Hepatic stellate cell (primary cell): ENCODE measurements at regions not wholly inside any gene's neighbourhood (a gene's known extent, or its start where the extent isn't known, plus 50 kb on each side); places are given as distances from the start of the nearest gene placed in this dataset.
"Not testable (repeated sequence)": the region's sequence is repeated elsewhere in the genome, so short reads cannot be mapped to it uniquely, and the experiment has no call there.

Experiments
- DNase-seq: peaks from one replicate; pipeline ENCODE4 v3.0.0; 2011; ENCODE audit warnings: low spot score

- DNase-seq: no peak
Observed at GRCh38 chr7:22066522-22066921, 120.8 kb upstream of the CDCA7L start.

GRCh38 chr7:22064816-22065215, 119.1 kb upstream of the CDCA7L start:
- DNase-seq: no peak

GRCh38 chr7:22061775-22062174, 116.1 kb upstream of the CDCA7L start:
- DNase-seq: no peak

GRCh38 chr7:22060863-22061262, 115.2 kb upstream of the CDCA7L start:
- no peak for DNase-seq

GRCh38 chr7:22060197-22060596, 114.5 kb upstream of the CDCA7L start:
- no peak for DNase-seq

GRCh38 chr7:22055226-22055625, 109.5 kb upstream of the CDCA7L start:
- no peak for DNase-seq

- no peak for DNase-seq
Observed at GRCh38 chr7:22052674-22053365, 107.1 kb upstream of the CDCA7L start.

GRCh38 chr7:22051886-22052673, 106.4 kb upstream of the CDCA7L start:
- DNase-seq: no peak

- DNase-seq: no peak
Observed at GRCh38 chr7:22049766-22050500, 104.2 kb upstream of the CDCA7L start.

- DNase-seq: no peak
Observed at GRCh38 chr7:22043367-22043766, 97.7 kb upstream of the CDCA7L start.

- no peak for DNase-seq
Observed at GRCh38 chr7:22040923-22041595, 95.4 kb upstream of the CDCA7L start.

GRCh38 chr7:22039670-22040069, 94.0 kb upstream of the CDCA7L start:
- DNase-seq: no peak

- not testable (repeated sequence) for DNase-seq
Observed at GRCh38 chr7:22032356-22032755, 86.7 kb upstream of the CDCA7L start.

GRCh38 chr7:22028656-22029055, 83.0 kb upstream of the CDCA7L start:
- DNase-seq: not testable (repeated sequence)

GRCh38 chr7:22027475-22027874, 81.8 kb upstream of the CDCA7L start:
- DNase-seq: no peak

GRCh38 chr7:22025983-22026382, 80.3 kb upstream of the CDCA7L start:
- DNase-seq: no peak

GRCh38 chr7:22025075-22025474, 79.4 kb upstream of the CDCA7L start:
- no peak for DNase-seq

GRCh38 chr7:22019931-22020330, 74.2 kb upstream of the CDCA7L start:
- no peak for DNase-seq

GRCh38 chr7:22016507-22016906, 70.8 kb upstream of the CDCA7L start:
- DNase-seq: no peak

- DNase-seq: no peak
Observed at GRCh38 chr7:22013711-22014110, 68.0 kb upstream of the CDCA7L start.

- DNase-seq: no peak
Observed at GRCh38 chr7:22008683-22009082, 63.0 kb upstream of the CDCA7L start.

GRCh38 chr7:22008087-22008486, 62.4 kb upstream of the CDCA7L start:
- no peak for DNase-seq
